ENCODE measurements at regions not wholly inside any gene's neighbourhood (a gene's known extent, or its start where the extent isn't known, plus 50 kb on each side); places are given as distances from the start of the nearest gene placed in this dataset.
A peak's percentile ranks its signal among the peaks of the same experiment; 100 is the strongest.

GRCh38 chr4:64613046-64613445 lies 203.8 kb upstream of the TECRL start:
- TF ChIP-seq TCF12 (IDR thresholded peaks at IDR 0.05; ENCODE audit: low read depth), result no peak

GRCh38 chr4:64598066-64598465 lies 188.8 kb upstream of the TECRL start:
- no peak for TF ChIP-seq NFIC (IDR thresholded peaks at IDR 0.05)
- TF ChIP-seq EP300 (IDR thresholded peaks at IDR 0.05; ENCODE audit: borderline replicate concordance), result no peak
- TF ChIP-seq TCF12 (IDR thresholded peaks at IDR 0.05; ENCODE audit: low read depth), result no peak
- TF ChIP-seq TAF1 (IDR thresholded peaks at IDR 0.05; ENCODE audit: low read depth), result no peak
- no peak for TF ChIP-seq CREB1 (IDR thresholded peaks at IDR 0.05; ENCODE audit: low read depth)
- TF ChIP-seq RAD21 (IDR thresholded peaks at IDR 0.05; ENCODE audit: low read depth), result no peak
- no peak for TF ChIP-seq REST (IDR thresholded peaks at IDR 0.05; ENCODE audit: low read depth)
- no peak for TF ChIP-seq FOXM1 (IDR thresholded peaks at IDR 0.05; ENCODE audit: borderline replicate concordance, low read depth)
- TF ChIP-seq ZBTB7A (IDR thresholded peaks at IDR 0.05; ENCODE audit: low read depth), result no peak
- no peak for TF ChIP-seq USF1 (IDR thresholded peaks at IDR 0.05)
- no peak for TF ChIP-seq TEAD4 (IDR thresholded peaks at IDR 0.05)

GRCh38 chr4:64594723-64595122 lies 185.5 kb upstream of the TECRL start:
- TF ChIP-seq ZBTB7A (IDR thresholded peaks at IDR 0.05; ENCODE audit: low read depth), result no peak
- TF ChIP-seq TCF12 (IDR thresholded peaks at IDR 0.05; ENCODE audit: low read depth), result no peak
- TF ChIP-seq RAD21 (IDR thresholded peaks at IDR 0.05; ENCODE audit: low read depth), result no peak
- no peak for TF ChIP-seq USF1 (IDR thresholded peaks at IDR 0.05)
- TF ChIP-seq EGR1 (IDR thresholded peaks at IDR 0.05), result no peak
- TF ChIP-seq CREB1 (IDR thresholded peaks at IDR 0.05; ENCODE audit: low read depth), result no peak
- TF ChIP-seq TAF1 (IDR thresholded peaks at IDR 0.05; ENCODE audit: low read depth), result no peak
- TF ChIP-seq FOXM1 (IDR thresholded peaks at IDR 0.05; ENCODE audit: borderline replicate concordance, low read depth), result no peak
- TF ChIP-seq MAX (IDR thresholded peaks at IDR 0.05), result no peak
- TF ChIP-seq YY1 (IDR thresholded peaks at IDR 0.05; ENCODE audit: low read depth), result no peak
- TF ChIP-seq TEAD4 (IDR thresholded peaks at IDR 0.05), result no peak
- no peak for TF ChIP-seq CEBPB (IDR thresholded peaks at IDR 0.05)
- TF ChIP-seq EP300 (IDR thresholded peaks at IDR 0.05; ENCODE audit: borderline replicate concordance), result no peak

- TF ChIP-seq YY1 (IDR thresholded peaks at IDR 0.05; ENCODE audit: low read depth), result no peak
- TF ChIP-seq TEAD4 (IDR thresholded peaks at IDR 0.05), result no peak
- no peak for TF ChIP-seq RAD21 (IDR thresholded peaks at IDR 0.05; ENCODE audit: low read depth)
- TF ChIP-seq EGR1 (IDR thresholded peaks at IDR 0.05), result no peak
- TF ChIP-seq USF1 (IDR thresholded peaks at IDR 0.05), result no peak
- TF ChIP-seq MAX (IDR thresholded peaks at IDR 0.05), result no peak
- TF ChIP-seq TCF12 (IDR thresholded peaks at IDR 0.05; ENCODE audit: low read depth), result no peak
- TF ChIP-seq ZBTB7A (IDR thresholded peaks at IDR 0.05; ENCODE audit: low read depth), result no peak
- no peak for TF ChIP-seq FOXM1 (IDR thresholded peaks at IDR 0.05; ENCODE audit: borderline replicate concordance, low read depth)
- no peak for TF ChIP-seq REST (IDR thresholded peaks at IDR 0.05; ENCODE audit: low read depth)
- no peak for TF ChIP-seq CREB1 (IDR thresholded peaks at IDR 0.05; ENCODE audit: low read depth)
- no peak for TF ChIP-seq EP300 (IDR thresholded peaks at IDR 0.05; ENCODE audit: borderline replicate concordance)
- TF ChIP-seq TAF1 (IDR thresholded peaks at IDR 0.05; ENCODE audit: low read depth), result no peak
- no peak for TF ChIP-seq NFIC (IDR thresholded peaks at IDR 0.05)
- TF ChIP-seq CEBPB (IDR thresholded peaks at IDR 0.05), result no peak
Observed at GRCh38 chr4:64588507-64588906, 179.3 kb upstream of the TECRL start.

- TF ChIP-seq EGR1 (IDR thresholded peaks at IDR 0.05) (no peak), RAD21 (IDR thresholded peaks at IDR 0.05; ENCODE audit: low read depth) (peak; percentile 63), EP300 (IDR thresholded peaks at IDR 0.05; ENCODE audit: borderline replicate concordance) (no peak), YY1 (IDR thresholded peaks at IDR 0.05; ENCODE audit: low read depth) (no peak), TCF12 (IDR thresholded peaks at IDR 0.05; ENCODE audit: low read depth) (no peak)
Observed at GRCh38 chr4:64584981-64585557, 175.8 kb upstream of the TECRL start.

- TF ChIP-seq FOXM1 (IDR thresholded peaks at IDR 0.05; ENCODE audit: borderline replicate concordance, low read depth), result no peak
- no peak for TF ChIP-seq EGR1 (IDR thresholded peaks at IDR 0.05)
- no peak for TF ChIP-seq REST (IDR thresholded peaks at IDR 0.05; ENCODE audit: low read depth)
- TF ChIP-seq TAF1 (IDR thresholded peaks at IDR 0.05; ENCODE audit: low read depth), result no peak
- no peak for TF ChIP-seq TEAD4 (IDR thresholded peaks at IDR 0.05)
- no peak for TF ChIP-seq MAX (IDR thresholded peaks at IDR 0.05)
- no peak for TF ChIP-seq YY1 (IDR thresholded peaks at IDR 0.05; ENCODE audit: low read depth)
- TF ChIP-seq RAD21 (IDR thresholded peaks at IDR 0.05; ENCODE audit: low read depth), result no peak
- TF ChIP-seq ZBTB7A (IDR thresholded peaks at IDR 0.05; ENCODE audit: low read depth), result no peak
- no peak for TF ChIP-seq CEBPB (IDR thresholded peaks at IDR 0.05)
- TF ChIP-seq EP300 (IDR thresholded peaks at IDR 0.05; ENCODE audit: borderline replicate concordance), result no peak
- TF ChIP-seq NFIC (IDR thresholded peaks at IDR 0.05), result no peak
- TF ChIP-seq CREB1 (IDR thresholded peaks at IDR 0.05; ENCODE audit: low read depth), result no peak
- TF ChIP-seq TCF12 (IDR thresholded peaks at IDR 0.05; ENCODE audit: low read depth), result no peak
- no peak for TF ChIP-seq USF1 (IDR thresholded peaks at IDR 0.05)
Observed at GRCh38 chr4:64584125-64584524, 174.9 kb upstream of the TECRL start.
